Neuron (in vitro differentiated cells): ENCODE measurements at regions not wholly inside any gene's neighbourhood (a gene's known extent, or its start where the extent isn't known, plus 50 kb on each side); places are given as distances from the start of the nearest gene placed in this dataset.
A peak's percentile ranks its signal among the peaks of the same experiment; 100 is the strongest.

ENCODE experiments used
- H2AFZ ChIP-seq: one replicate; pipeline ENCODE4 v1.6.1; 2013; ENCODE audit warnings: low read depth, mild to moderate bottlenecking, inconsistent platforms, low read length, moderate library complexity
- H3K27me3 ChIP-seq: one replicate; pipeline ENCODE4 v1.6.1; 2013; ENCODE audit warnings: low read length; ENCODE audit not compliant: insufficient read depth
- H3K36me3 ChIP-seq: one replicate; pipeline ENCODE4 v1.6.1; 2013; ENCODE audit warnings: low read length; ENCODE audit not compliant: insufficient read depth
- H3K4me1 ChIP-seq: one replicate; pipeline ENCODE4 v1.6.1; 2013; ENCODE audit warnings: low read length; ENCODE audit not compliant: insufficient read depth
- H3K4me3 ChIP-seq: 2 replicates; pipeline ENCODE4 v1.5.1; 2013; ENCODE audit warnings: mild to moderate bottlenecking, low read length, moderate library complexity
- H3K9me3 ChIP-seq: one replicate; pipeline ENCODE4 v1.6.1; 2013; ENCODE audit warnings: low read length

- H2AFZ ChIP-seq, result peak overlapping the region; percentile 86
- H3K4me3 ChIP-seq, result peak overlapping the region; percentile 10
- H3K36me3 ChIP-seq, result no peaks in the 10 kb centered on the region
- H3K9me3 ChIP-seq, result no peaks in the 10 kb centered on the region
- peaks cover 30% of the 10 kb centered on the region for H3K4me1 ChIP-seq
- no peaks in the 10 kb centered on the region for H3K27me3 ChIP-seq
Observed at GRCh38 chr12:41917938-41918341, 226.7 kb downstream of the GXYLT1 start.

- Histone ChIP-seq H3K4me1 (peaks cover 30% of the 10 kb centered on the region), H3K9me3 (no peaks in the 10 kb centered on the region)
Observed at GRCh38 chr12:41917181-41917580, 227.5 kb downstream of the GXYLT1 start.

GRCh38 chr12:41910578-41911320 lies 233.9 kb downstream of the GXYLT1 start:
- Histone ChIP-seq H2AFZ (no peak overlapping the region), H3K4me1 (no peaks in the 10 kb centered on the region), H3K9me3 (no peaks in the 10 kb centered on the region), H3K36me3 (no peaks in the 10 kb centered on the region), H3K4me3 (no peak overlapping the region), H3K27me3 (no peaks in the 10 kb centered on the region)

More at GRCh38 chr12:41917181-41917580, 227.5 kb downstream of the GXYLT1 start:
- H3K36me3 ChIP-seq, result no peaks in the 10 kb centered on the region
- H3K4me3 ChIP-seq, result no peak overlapping the region
- no peak overlapping the region for H2AFZ ChIP-seq
- no peaks in the 10 kb centered on the region for H3K27me3 ChIP-seq

GRCh38 chr12:41908206-41908605 lies 236.5 kb downstream of the GXYLT1 start:
- Histone ChIP-seq H3K9me3 (no peaks in the 10 kb centered on the region), H2AFZ (no peak overlapping the region), H3K4me3 (no peak overlapping the region), H3K27me3 (no peaks in the 10 kb centered on the region), H3K36me3 (no peaks in the 10 kb centered on the region), H3K4me1 (no peaks in the 10 kb centered on the region)

GRCh38 chr12:41907550-41907949 lies 237.1 kb downstream of the GXYLT1 start:
- H3K9me3 ChIP-seq, result no peaks in the 10 kb centered on the region
- no peaks in the 10 kb centered on the region for H3K4me1 ChIP-seq
- no peaks in the 10 kb centered on the region for H3K36me3 ChIP-seq
- no peak overlapping the region for H3K4me3 ChIP-seq
- no peaks in the 10 kb centered on the region for H3K27me3 ChIP-seq
- no peak overlapping the region for H2AFZ ChIP-seq

- H3K36me3 ChIP-seq, result no peaks in the 10 kb centered on the region
- H2AFZ ChIP-seq, result no peak overlapping the region
- H3K27me3 ChIP-seq, result no peaks in the 10 kb centered on the region
- H3K4me3 ChIP-seq, result no peak overlapping the region
- no peaks in the 10 kb centered on the region for H3K9me3 ChIP-seq
- H3K4me1 ChIP-seq, result no peaks in the 10 kb centered on the region
Observed at GRCh38 chr12:41907021-41907420, 237.7 kb downstream of the GXYLT1 start.

GRCh38 chr12:41905759-41906297 lies 238.8 kb downstream of the GXYLT1 start:
- H3K4me1 ChIP-seq, result no peaks in the 10 kb centered on the region
- no peaks in the 10 kb centered on the region for H3K36me3 ChIP-seq
- H3K9me3 ChIP-seq, result no peaks in the 10 kb centered on the region
- no peaks in the 10 kb centered on the region for H3K27me3 ChIP-seq
- H2AFZ ChIP-seq, result no peak overlapping the region
- H3K4me3 ChIP-seq, result no peak overlapping the region

GRCh38 chr12:41905073-41905758 lies 239.5 kb downstream of the GXYLT1 start:
- H3K27me3 ChIP-seq, result no peaks in the 10 kb centered on the region
- no peaks in the 10 kb centered on the region for H3K9me3 ChIP-seq
- H3K4me3 ChIP-seq, result no peak overlapping the region
- H2AFZ ChIP-seq, result no peak overlapping the region
- no peaks in the 10 kb centered on the region for H3K36me3 ChIP-seq
- H3K4me1 ChIP-seq, result no peaks in the 10 kb centered on the region

GRCh38 chr12:41904041-41904440 lies 240.6 kb downstream of the GXYLT1 start:
- no peak overlapping the region for H3K4me3 ChIP-seq
- H3K36me3 ChIP-seq, result no peaks in the 10 kb centered on the region
- H3K9me3 ChIP-seq, result no peaks in the 10 kb centered on the region
- no peaks in the 10 kb centered on the region for H3K27me3 ChIP-seq
- H3K4me1 ChIP-seq, result no peaks in the 10 kb centered on the region
- H2AFZ ChIP-seq, result no peak overlapping the region

GRCh38 chr12:41903014-41903708 lies 241.5 kb downstream of the GXYLT1 start:
- H3K27me3 ChIP-seq, result no peaks in the 10 kb centered on the region
- no peak overlapping the region for H3K4me3 ChIP-seq
- H3K4me1 ChIP-seq, result no peaks in the 10 kb centered on the region
- no peaks in the 10 kb centered on the region for H3K36me3 ChIP-seq
- no peak overlapping the region for H2AFZ ChIP-seq
- no peaks in the 10 kb centered on the region for H3K9me3 ChIP-seq

GRCh38 chr12:41899577-41899976 lies 245.1 kb downstream of the GXYLT1 start:
- Histone ChIP-seq H3K36me3 (no peaks in the 10 kb centered on the region), H2AFZ (no peak overlapping the region), H3K4me3 (no peak overlapping the region), H3K9me3 (no peaks in the 10 kb centered on the region), H3K4me1 (no peaks in the 10 kb centered on the region), H3K27me3 (no peaks in the 10 kb centered on the region)

- H3K9me3 ChIP-seq, result no peaks in the 10 kb centered on the region
- H3K4me1 ChIP-seq, result no peaks in the 10 kb centered on the region
- H3K27me3 ChIP-seq, result no peaks in the 10 kb centered on the region
- no peaks in the 10 kb centered on the region for H3K36me3 ChIP-seq
- no peak overlapping the region for H2AFZ ChIP-seq
- no peak overlapping the region for H3K4me3 ChIP-seq
Observed at GRCh38 chr12:41897593-41897992, 247.1 kb downstream of the GXYLT1 start.

- no peaks in the 10 kb centered on the region for H3K4me1 ChIP-seq
- no peak overlapping the region for H2AFZ ChIP-seq
- H3K4me3 ChIP-seq, result no peak overlapping the region
- H3K36me3 ChIP-seq, result no peaks in the 10 kb centered on the region
- H3K9me3 ChIP-seq, result no peaks in the 10 kb centered on the region
- no peaks in the 10 kb centered on the region for H3K27me3 ChIP-seq
Observed at GRCh38 chr12:41893491-41893890, 251.2 kb downstream of the GXYLT1 start.
